ENCODE measurements at regions not wholly inside any gene's neighbourhood (a gene's known extent, or its start where the extent isn't known, plus 50 kb on each side); places are given as distances from the start of the nearest gene placed in this dataset.

GRCh38 chr2:163812926-163813520 lies 77.2 kb upstream of the FIGN start:
- DNase-seq: no peak

- no peak for DNase-seq
Measured at GRCh38 chr2:163808406-163808805, 72.6 kb upstream of the FIGN start.

- peak; percentile 34 for DNase-seq
Measured at GRCh38 chr2:163802284-163802683, 66.5 kb upstream of the FIGN start.

GRCh38 chr2:163801486-163801885 lies 65.7 kb upstream of the FIGN start:
- DNase-seq: no peak

- peak; percentile 55 for DNase-seq
Measured at GRCh38 chr2:163800951-163801381, 65.2 kb upstream of the FIGN start.

GRCh38 chr2:163799807-163800206 lies 64.0 kb upstream of the FIGN start:
- no peak for DNase-seq

GRCh38 chr2:163794635-163795034 lies 58.8 kb upstream of the FIGN start:
- DNase-seq: no peak

Data from NCI-H2227 treated with DMSO at 0.1 percent for 48 hours (cell line).